CD4-positive, alpha-beta T cell treated with Interleukin-1 beta for 1 hour (primary cell): ENCODE measurements at regions not wholly inside any gene's neighbourhood (a gene's known extent, or its start where the extent isn't known, plus 50 kb on each side); places are given as distances from the start of the nearest gene placed in this dataset.

Source experiments
- DNase-seq, 2 donors: peaks; one replicate each; pipeline ENCODE4 v3.0.0-alpha.2; 2020 to 2022

DNA sequence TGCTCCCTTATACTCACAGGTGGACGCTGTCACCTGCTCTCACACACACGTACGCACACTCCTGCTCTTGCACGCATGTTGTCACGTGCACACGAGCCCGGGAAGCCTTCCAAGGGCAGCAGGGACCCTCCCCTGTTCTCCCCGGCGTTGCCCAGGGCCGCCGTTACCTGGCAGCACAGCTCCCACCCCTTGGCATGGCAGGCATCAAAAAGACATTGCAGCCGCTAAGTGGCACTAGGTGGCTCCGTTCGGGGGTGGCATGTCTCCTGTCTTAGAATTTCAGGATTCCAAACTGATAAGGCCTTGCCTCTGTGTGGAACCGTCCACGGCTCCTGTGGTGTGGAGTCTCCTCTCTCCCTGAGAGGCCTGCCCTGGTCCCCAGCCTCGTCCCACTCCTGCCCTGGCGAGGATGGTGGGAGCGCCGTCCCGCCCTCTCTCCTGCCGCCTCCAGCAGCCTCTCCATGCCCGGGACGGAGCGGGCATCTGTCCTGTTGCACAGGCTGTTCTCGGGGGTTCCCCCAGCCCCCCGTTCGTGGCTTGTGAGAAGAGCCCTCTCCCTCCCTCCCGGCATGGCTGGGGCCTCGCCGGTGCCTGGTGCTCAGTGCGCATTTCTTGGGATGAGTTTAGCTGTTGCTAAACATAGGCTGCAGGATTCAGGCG lies 126.7 kb upstream of the GSE1 start:
- DNase-seq: no peak

DNA sequence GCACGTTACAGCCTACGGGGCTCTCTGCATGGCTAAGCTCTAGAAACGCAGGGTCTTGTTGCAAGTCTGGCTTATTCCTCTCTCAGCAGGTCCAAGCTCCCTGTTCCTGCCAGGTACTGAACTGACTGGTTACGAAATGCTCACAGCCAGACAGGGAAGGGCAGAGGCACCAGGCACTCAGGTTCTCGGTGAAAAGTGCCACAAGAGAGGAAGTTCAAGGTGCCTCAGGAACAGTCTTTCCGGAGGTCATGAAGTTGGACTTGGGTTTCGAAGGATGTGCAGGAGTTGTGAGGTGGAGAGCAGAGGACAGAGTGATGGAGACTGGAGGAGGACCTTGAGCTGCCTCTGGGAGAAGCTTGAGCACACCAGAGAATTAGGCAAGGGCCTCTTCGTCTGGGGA lies 124.7 kb upstream of the GSE1 start:
- no peak for DNase-seq

DNA sequence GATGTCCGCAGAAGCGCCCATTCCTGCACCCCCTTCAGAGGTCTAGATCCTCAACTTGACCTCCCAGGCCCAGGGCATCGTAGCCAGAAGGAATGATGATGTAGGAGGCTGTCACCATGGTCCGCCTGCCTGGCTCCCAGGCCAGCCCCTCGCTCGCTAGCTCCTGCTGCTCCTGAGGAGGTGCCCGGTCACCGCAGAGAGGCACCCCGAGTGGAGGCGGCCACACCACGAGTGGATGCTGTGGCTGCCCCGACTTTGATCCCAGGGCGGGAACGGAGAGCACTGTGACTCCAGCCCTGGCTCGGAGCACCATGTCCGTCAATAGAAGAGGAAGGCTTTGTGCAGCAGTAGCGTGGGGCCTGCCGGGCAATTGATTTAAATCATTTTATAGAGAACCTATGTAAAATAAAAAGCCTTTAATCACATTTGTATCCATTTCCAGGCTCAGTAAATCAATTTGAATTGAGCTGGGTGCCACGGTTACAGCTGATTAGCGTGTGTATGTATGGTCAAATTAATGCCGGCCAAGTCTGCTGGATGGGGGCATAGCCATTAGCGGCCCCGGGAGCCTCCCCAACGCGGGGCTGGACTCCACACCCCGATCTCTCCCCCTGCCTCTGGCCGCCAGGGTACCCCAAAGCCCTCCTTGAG lies 122.6 kb upstream of the GSE1 start:
- DNase-seq: no peak

DNA sequence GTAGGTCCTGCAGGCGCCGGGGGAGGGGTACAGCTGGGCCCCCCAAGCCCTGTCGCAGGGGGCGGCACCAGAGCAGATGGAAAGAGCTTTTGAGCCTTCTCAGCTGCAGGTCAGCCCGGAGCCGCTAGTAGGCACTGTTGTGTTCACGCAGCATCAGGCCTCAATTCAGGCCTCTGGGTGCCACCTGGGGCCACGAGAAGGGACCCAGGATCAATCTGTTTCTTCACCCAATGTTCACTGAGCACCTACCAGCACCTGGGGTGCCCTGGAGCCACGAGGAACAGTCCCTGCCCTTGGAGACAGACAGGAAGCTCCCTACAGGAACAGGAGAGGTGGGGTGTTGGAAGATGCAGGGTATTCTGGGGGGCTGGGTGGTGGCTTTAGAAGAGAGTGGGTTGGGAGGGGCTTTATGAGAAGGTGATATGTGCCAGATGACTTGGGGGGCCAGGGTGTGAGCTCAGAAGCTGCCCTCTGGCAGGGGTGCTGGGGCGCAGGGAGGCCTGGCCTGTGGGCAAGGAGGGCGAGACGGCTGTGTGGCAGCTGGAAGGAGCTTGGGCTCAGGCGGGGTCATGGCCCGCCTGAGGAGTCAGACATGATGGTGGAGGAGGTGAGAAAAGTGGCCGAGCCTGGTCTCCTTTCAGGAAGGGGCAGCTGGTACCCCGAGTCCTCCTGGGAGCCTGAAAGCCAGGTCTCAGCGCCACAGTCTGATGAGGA lies 121.9 kb upstream of the GSE1 start:
- DNase-seq: peak; percentile 31 to 46

DNA sequence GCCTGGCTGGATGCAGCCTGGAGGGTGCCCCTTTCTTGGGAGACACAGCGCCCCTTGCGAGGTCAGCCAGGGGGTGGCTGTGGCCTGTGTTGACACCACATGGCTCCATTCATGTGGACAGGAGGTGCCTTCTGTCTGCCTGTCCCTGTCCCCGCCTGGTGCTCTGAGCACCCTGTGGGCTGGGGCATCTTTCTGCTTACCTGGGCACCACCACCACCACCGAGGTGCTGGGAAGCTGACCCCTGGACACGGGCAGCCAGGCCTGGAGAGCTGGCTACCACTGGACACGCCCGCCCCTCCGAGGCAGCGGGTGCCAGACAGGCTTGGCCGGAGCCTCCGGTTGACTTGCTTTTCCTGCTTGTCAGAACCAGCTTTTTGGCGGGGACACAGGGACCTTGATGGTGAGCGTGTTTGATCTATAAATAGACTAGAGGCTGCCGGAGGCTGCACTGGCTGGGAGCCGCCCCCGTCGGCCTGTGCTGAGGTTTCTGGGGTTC lies 121.3 kb upstream of the GSE1 start:
- DNase-seq: no peak

DNA sequence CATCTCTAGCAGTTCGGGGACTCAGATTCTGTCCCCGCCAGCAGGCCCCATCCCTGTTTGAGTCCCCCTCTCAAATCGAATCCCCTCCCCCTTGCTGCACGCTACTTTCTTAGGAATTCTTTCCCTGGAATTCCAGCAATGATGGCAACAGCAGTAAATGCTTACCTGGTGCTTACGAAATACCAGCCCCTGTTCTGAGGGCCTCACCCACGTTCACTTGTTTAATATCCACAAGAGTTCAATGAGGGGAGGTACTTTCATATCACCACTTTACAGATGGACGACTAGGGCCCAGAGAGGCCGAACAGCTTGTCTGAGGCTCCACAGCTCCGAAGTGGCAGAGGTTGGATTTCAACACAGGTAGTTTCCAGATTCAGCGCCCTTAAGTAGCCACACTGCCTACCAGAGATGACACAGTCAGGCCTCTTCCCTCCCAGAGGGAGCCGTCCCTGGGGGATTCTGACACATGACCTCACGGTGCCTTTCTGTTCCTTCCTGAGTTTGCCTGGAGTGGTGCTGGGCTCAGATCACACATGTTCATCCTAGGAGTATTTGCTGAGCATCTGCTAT lies 120.7 kb upstream of the GSE1 start:
- no peak for DNase-seq

DNA sequence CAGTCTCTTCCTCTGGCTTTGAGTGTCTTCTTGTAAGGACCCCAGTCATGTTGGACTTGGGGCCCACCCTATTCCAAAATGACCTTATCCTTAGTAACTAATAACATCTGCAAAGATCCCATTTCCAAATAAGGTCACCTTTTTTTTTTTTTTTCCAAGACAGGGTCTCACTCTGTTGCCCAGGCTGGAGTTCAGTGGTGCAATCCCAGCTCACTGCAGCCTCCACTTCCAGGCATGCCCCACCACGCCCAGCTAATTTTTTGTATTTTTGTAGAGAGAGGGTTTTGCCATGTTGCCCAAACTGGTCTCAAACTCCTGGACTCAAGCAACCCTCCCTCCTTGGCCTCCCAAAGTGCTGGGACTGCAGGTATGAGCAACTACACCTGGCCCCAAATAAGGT lies 118.8 kb upstream of the GSE1 start:
- no peak for DNase-seq

DNA sequence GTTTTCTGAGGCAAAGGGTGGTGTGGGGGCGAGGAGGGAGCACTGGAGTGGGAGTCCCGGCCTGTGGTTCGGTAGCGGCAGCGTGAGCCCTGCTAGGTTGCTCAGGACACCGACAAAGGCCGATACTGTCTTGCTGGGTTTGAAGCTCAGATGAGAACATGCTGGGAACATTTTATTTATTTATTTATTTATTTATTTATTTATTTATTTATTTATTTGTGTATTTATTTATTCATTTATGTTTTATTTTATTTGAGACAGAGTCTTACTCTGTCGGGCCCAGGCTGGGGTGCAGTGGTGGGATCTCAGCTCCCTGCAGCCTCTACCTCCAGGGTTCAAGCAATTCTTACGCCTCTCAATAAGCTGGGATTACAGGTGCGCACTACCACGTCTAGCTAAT lies 117.9 kb upstream of the GSE1 start:
- no peak for DNase-seq

DNA sequence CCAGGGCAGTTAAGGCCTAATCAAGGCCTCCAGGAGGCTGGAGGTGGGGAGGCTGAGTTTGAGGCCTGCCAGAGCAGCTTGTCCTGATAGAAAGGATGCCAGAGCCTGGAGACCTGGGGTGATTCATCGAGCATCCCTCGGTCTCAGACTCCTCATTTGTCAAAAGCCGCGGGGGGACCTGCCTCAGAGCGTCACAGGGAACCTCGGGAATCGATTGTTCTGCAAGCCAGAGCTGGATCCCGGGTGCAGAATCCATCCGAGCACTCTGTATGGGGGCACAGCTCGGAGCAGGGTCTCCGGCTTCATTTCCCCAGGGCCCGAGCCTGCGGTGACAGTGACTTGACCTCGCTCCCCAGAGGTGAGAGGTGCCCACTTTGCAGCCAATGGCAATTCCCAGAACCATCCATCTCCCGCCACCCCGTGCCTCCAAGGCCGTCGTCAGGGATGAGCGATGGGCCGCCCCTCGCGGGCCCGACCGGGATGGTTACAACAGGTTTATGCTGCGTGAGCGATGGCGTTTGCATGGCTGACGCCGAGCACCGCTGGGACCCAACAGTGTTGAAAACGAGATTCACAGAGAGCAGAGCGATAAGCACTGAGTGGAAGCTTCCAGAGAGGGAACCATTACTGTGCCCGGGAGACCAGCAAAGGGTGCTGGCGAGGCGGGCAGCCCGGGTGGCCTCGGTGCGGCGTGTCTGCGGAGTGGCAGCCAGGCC lies 117.1 kb upstream of the GSE1 start:
- DNase-seq: no peak

DNA sequence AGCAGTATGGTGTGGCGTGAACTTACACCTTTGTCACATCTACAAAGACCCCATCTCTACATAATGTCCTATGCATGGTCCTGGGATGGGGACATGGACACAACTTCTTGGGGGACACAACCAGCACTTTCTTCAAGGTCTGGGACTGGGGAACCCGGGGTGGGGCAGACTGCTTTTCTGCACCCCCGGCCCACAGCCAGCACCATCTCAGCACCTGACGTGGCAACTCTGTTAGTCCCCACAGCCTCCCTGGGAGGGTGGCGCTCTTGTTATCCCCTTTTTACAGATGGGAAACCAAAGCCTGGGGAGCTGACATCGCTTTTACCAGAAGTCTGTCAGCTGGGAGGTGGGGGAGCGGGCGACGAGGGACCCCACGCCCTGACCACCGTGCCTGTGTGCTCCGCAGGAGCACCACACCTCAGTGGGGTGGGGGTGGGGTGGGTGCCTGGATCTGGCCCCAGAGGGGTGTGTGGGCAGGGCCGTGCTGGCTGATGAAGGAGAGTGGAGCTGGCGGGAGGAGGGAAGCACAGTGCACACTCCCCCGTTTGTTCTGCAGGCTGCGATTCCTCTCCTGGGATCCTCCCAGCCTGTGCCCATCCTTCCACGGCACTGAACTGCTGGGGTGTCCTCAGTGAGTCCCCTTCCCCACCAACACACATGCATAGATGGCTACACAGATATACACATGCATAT lies 115.4 kb upstream of the GSE1 start:
- DNase-seq: no peak

DNA sequence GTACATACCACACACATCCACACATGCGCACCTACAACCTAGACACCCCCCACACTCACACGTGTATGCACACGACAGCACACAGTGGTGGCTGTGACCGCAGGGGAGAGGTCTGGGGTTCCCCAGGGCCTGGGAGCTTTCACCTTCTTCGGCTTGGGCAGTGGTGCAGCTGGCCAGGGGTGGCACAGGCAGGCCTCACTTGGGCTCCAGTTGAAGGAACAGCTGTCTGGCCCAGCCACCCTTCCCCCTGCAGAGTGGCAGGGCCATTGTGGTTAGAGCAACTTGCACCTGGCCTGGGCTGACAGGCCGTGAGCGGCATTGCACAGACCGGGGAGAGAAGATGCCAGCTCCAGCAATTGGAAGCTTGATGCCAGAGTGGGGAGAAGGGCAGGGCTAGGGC lies 114.5 kb upstream of the GSE1 start:
- DNase-seq: peak in 1 of 2 donors; percentile 28

DNA sequence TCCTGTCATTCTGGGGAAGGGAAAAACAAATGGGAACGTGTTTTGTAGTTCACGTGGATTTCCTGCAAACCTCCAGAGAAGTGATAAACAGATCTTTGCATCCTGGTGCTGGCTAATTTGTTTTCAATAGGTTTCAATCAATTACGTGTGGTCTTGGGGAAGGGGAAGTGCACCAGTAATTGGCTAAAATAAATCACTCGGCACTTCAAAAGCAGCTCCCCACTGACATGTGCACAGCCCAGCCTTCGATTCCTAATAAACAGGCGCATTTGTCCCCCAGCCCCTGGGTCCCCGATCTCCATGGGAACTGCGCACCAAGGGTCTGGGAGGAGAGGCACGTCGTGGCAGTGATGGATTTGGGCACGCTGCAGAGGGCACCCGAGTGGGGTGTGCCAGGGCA lies 112.9 kb upstream of the GSE1 start:
- no peak for DNase-seq

DNA sequence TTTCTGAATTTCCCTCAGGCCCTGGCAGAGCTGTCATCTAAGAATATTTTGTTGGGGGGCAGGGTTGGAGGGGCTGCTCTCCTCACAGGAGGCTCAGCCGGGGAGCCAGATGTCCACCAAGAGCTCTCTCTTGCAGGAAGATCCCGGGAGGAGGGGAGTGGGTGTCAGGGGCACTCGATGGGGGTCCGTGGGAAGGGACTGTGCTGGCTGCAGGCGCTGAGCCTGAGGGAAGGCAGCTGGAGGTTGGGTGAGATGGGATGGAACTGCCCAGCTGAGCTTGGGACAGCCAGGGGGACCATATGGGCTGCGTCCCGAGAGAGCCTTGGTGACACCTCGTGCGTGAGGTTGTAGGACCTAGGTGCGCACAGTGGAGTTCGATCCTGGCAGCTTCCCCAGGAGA lies 111.2 kb upstream of the GSE1 start:
- DNase-seq: no peak

DNA sequence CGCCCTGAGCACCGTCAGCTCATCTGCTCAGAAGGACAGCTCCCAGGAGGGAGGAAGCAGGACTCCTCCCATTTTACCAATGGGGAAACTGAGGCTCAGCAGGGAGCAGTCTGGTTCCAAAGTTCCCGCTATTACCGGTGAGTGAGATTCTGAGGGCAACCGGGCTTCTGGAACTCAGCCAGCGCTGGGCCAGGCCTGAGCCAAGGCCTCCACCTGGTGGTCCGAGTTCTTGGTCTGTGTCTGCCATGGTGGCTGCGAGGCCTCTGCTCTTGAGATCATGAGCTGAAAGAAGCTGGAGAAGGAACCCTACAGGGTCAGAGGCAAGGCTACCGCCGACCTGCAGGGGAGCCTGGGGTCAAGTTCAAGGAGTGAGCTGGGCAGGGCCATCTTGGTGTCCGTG lies 110.8 kb upstream of the GSE1 start:
- DNase-seq: no peak

DNA sequence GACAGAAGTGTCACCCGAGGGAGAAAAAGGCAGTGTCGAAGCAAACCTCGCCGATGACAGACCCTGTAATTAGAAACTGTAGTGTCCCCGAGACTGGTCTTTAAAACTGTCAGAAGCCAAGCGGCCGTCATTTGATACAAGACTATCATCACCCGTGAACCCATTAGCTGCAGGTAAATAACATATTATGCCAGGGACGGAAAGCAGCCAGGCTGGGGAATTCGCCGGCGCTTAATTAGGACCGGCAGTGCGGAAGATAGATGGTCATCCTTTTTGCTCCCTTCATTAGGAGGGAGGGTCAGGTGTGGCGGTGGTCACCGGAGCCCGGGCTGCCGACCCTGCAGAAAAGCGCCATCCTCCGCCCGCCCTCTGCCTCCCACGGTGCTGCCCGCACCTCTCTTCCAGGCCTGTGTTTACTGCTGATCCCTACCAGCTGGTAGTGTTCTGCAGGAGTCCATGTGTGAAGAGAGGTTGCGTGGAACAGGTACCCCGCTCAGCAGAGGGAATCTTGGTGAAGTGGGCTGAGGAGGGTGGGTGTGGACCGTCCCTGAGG lies 109.4 kb upstream of the GSE1 start:
- DNase-seq: no peak

DNA sequence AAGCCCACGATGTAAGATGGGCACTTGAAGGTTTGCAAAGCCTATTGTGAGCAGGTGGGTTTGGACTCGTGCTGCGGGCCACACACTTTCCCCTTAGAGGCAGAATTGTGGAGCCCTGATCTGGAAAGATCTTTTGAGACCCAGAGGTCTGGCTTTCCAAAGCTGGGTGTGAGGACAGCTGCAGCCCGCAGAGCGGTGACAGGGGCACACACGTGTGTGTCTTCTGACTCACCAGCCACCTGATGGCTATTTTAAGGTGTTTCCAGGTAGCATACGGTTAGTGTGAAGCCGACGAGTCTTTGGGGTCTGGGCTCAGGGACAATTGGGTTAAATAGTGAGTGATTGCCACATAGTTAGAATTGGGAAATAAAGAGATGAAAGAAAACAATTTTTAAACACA lies 108.9 kb upstream of the GSE1 start:
- DNase-seq: no peak

DNA sequence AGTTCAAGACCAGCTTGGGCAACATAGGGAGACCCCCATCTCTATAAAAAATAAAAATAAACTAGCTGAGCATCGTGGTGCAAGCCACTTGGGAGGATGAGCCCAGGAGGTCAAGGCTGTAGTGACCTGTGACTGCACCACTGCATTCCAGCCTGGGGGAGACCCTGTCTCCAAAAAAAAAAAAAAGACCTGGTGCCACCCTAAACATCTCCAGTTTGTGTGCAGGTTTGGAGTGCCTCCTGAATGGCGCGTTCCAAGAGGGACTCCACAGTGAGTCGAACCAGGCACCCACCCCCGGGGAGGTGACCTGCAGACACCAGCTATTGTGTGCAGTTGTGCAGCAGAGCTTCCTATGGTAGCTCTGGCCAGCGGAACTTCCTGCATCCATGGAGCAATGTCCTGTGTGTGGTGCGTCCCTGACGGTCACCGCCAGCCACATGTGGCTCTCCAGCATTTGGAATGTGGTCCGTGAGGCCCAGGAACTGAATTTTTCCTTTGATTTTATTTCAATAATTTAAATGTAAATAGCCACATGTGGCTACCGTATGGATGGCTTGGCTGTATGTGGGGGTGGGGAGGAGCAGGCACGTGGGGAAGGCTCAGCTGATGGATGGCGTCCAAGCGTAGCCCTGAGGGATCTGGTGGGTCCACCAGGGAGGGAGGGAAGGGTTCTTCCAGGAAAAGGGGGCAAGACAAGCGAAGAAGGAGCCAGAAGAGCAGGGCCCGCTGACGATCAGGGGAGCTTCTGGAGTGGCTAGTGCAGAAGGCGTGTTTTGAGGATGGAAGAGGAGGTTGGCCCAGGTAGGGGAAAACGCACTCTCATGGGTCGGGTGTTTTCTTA lies 107.1 kb upstream of the GSE1 start:
- no peak for DNase-seq

DNA sequence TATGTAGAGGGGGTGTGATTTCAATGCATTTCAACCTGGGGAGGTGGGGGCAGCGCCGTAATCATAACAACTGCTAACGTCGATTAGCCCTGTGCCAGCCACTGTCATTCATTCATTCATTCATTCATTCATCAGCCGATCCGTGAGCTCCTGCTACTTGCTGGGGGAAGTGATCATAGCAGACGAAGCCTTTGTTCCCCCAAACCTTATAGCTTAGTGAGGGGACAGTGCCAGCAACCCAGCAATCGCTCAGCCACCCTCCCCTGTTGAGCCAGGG lies 106.5 kb upstream of the GSE1 start:
- DNase-seq: no peak

DNA sequence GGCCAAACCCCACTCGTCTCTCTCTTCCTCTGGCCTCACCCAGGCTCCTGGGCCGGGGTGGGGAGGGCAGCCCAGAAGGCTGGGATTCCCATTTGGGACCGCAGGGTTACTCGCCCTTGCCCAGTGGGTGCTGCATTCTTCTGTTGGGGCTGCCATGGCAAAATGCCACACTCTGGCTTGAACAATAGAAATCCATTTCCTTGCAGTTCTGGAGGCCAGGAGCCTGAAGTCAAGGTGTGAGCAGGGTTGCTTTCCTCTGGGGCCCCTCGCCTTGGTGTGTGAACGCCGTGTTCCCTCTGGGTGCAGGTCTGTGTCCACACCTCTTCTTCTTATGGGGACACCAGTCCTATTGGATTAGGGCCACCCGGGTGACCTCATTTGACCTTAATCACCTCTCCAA lies 105.8 kb upstream of the GSE1 start:
- DNase-seq: no peak

DNA sequence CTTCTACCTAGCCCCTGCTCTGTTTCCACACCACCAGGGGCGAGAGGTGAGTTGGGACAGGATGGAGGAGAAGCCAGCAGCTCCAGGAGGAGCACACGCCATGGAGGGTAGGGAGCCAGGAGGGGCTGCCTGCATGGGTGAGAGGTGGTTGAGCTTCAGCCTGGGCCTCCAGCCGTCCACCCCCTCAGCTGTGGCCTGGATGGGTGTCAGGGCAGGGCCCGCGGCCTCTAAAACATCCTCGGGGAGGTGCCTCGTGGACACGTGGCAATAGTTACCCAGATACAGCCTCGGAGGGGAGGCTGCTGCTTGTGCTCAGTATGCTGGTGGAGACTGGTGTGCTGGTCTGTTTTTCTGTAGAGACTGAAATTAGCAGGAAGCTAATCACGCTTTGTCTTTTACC lies 104.7 kb upstream of the GSE1 start:
- DNase-seq: no peak

DNA sequence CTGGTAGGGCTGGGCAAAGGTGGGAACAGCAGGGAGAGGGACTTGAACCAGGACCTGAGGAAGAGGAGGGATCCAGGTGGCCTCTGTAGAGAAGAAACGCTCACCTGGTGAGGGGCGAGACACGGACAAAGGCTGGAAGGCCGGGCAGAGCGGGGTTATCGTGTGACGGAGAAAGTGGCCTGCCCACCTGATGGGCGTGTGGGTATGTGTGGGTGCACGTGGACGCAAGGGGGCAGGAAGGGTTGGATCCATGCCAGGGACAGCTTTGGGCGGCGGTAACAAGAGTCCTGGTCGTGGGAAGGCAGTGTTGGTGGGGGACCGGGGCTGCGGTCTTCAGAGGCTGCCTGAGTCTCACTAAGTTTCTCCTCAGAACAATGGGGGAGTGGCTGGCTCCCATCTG lies 104.1 kb upstream of the GSE1 start:
- no peak for DNase-seq
